Fibroblast of lung (primary cell): ENCODE measurements at regions not wholly inside any gene's neighbourhood (a gene's known extent, or its start where the extent isn't known, plus 50 kb on each side); places are given as distances from the start of the nearest gene placed in this dataset.

ENCODE experiments used
- EZH2 ChIP-seq: IDR thresholded peaks from 2 replicates; pipeline ENCODE4 v1.5.1; 2012; ENCODE audit warnings: low read length, control low read depth, mild to moderate bottlenecking; ENCODE audit errors: missing control alignments
- TF ChIP-seq, protein P1 (sequence below), 2 donors: IDR thresholded peaks in 1 of 2; conservative IDR thresholded peaks in 1 of 2; 1 replicate in 1 of 2; 2 replicates in 1 of 2; pipeline ENCODE4 v1.5.1; 2011 to 2012; ENCODE audit warnings: low read length in 2 of 2, control low read depth in 1 of 2, inconsistent platforms in 1 of 2, low read depth in 1 of 2, mild to moderate bottlenecking in 1 of 2

DNA sequence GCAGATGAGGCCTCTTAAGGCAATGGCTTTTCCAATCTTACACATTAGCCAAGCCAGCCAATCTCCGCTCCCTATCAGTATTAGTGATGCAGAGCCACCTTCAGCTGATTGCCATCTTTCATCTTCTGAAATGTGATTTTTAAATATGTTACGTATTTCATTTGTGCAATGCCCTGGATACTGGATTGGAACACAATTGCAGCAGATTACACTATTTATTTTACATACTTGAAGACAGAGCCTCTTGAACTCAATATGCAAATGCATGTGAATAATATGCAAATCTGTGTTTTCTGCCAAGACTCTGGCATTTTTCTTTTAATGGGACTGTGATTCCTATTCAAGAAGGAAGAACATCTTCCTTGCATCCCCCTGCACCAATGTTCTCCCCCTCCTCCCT is 90.5 kb downstream of the GRIN2B start:
- TF ChIP-seq, protein P1, sequence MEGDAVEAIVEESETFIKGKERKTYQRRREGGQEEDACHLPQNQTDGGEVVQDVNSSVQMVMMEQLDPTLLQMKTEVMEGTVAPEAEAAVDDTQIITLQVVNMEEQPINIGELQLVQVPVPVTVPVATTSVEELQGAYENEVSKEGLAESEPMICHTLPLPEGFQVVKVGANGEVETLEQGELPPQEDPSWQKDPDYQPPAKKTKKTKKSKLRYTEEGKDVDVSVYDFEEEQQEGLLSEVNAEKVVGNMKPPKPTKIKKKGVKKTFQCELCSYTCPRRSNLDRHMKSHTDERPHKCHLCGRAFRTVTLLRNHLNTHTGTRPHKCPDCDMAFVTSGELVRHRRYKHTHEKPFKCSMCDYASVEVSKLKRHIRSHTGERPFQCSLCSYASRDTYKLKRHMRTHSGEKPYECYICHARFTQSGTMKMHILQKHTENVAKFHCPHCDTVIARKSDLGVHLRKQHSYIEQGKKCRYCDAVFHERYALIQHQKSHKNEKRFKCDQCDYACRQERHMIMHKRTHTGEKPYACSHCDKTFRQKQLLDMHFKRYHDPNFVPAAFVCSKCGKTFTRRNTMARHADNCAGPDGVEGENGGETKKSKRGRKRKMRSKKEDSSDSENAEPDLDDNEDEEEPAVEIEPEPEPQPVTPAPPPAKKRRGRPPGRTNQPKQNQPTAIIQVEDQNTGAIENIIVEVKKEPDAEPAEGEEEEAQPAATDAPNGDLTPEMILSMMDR (conservative IDR thresholded peaks at IDR 0.05 in 1 of 2, IDR thresholded peaks at IDR 0.05 in 1 of 2; ENCODE audit: low read depth in 1 of 2, low read length in 2 of 2), result no peak
- TF ChIP-seq EZH2, result no peak
